ENCODE measurements at regions not wholly inside any gene's neighbourhood (a gene's known extent, or its start where the extent isn't known, plus 50 kb on each side); places are given as distances from the start of the nearest gene placed in this dataset.

DNA sequence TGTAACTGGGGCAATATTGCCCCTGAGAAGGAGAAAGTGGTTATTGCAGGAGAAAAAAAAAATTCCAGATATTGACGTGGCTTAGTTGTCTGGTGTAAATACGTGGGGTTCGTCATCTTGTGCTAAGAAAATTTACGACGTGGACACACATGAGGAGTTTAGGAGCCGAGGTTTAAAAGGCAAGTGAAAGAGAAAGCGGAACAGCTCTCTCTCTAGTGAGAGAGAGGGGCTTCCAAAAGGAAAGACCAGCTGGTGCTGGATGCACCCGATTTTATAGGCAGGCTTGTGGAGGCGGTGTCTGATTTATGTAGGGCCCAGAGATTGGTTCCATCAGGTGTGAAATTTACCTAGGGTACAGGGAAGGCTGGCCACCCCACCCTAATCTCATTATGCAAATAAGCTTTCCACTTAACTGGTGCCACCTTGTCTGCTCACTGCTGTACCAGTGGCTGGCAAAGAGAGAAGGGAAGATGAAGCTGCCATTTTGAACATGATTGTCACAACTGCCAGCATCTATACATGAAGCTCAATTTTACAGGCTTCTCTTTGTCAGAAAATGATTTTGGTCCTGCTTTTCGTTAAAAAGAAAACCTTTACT lies 845.1 kb downstream of the DACH1 start:
- DNase-seq: no peak
- 66 to 70% (median 69%) methylated on average over 10 of the region's 10 CpGs for WGBS, 3 donors
- no peak overlapping the region for H3K4me3 ChIP-seq
- H3K36me3 ChIP-seq: no peaks in the 10 kb centered on the region
- no peak overlapping the region for H3K27ac ChIP-seq
- H3K27me3 ChIP-seq: no peaks in the 10 kb centered on the region
- no peaks in the 10 kb centered on the region for H3K4me1 ChIP-seq (ENCODE audit: insufficient read depth)
- TF ChIP-seq, protein P1, sequence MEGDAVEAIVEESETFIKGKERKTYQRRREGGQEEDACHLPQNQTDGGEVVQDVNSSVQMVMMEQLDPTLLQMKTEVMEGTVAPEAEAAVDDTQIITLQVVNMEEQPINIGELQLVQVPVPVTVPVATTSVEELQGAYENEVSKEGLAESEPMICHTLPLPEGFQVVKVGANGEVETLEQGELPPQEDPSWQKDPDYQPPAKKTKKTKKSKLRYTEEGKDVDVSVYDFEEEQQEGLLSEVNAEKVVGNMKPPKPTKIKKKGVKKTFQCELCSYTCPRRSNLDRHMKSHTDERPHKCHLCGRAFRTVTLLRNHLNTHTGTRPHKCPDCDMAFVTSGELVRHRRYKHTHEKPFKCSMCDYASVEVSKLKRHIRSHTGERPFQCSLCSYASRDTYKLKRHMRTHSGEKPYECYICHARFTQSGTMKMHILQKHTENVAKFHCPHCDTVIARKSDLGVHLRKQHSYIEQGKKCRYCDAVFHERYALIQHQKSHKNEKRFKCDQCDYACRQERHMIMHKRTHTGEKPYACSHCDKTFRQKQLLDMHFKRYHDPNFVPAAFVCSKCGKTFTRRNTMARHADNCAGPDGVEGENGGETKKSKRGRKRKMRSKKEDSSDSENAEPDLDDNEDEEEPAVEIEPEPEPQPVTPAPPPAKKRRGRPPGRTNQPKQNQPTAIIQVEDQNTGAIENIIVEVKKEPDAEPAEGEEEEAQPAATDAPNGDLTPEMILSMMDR (IDR thresholded peaks at IDR 0.05): no peak
- TF ChIP-seq EP300 (IDR thresholded peaks at IDR 0.05) (no peak), POLR2A (IDR thresholded peaks at IDR 0.05) (no peak)
- intact Hi-C loops (cut with DNase I): no loop called here
- no peaks in the 10 kb centered on the region for H3K9me3 ChIP-seq

DNA sequence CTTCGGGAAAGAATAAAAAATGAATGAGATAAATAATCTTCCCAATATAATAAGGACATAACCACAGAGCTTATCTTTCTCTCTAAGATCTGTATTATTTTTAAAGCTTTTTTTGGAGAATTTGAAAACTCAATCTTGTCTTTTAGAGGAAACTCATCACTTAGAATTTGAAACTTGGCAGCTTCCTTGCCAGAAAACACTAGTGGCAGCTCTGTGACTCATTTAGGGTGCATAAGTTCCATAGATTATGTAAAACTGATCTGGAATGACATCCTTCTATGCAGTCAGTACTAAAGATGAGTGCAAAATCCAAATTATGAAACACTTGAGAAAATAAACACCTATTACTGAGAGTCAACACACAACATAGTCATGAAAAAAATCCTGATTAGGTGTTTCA lies 848.0 kb downstream of the DACH1 start:
- H3K4me1 ChIP-seq (ENCODE audit: insufficient read depth): no peaks in the 10 kb centered on the region
- H3K27ac ChIP-seq: no peak overlapping the region
- H3K9me3 ChIP-seq: no peaks in the 10 kb centered on the region
- no peak for DNase-seq
- no peaks in the 10 kb centered on the region for H3K36me3 ChIP-seq
- no peak for TF ChIP-seq POLR2A (IDR thresholded peaks at IDR 0.05)
- TF ChIP-seq, protein P1 (IDR thresholded peaks at IDR 0.05): no peak
- no peak for TF ChIP-seq EP300 (IDR thresholded peaks at IDR 0.05)
- no peaks in the 10 kb centered on the region for H3K27me3 ChIP-seq
- intact Hi-C loops (cut with DNase I): no loop called here
- H3K4me3 ChIP-seq: no peak overlapping the region
- 11 to 28% (median 18%) methylated on average over 1 of the region's 1 CpG for WGBS, 3 donors

DNA sequence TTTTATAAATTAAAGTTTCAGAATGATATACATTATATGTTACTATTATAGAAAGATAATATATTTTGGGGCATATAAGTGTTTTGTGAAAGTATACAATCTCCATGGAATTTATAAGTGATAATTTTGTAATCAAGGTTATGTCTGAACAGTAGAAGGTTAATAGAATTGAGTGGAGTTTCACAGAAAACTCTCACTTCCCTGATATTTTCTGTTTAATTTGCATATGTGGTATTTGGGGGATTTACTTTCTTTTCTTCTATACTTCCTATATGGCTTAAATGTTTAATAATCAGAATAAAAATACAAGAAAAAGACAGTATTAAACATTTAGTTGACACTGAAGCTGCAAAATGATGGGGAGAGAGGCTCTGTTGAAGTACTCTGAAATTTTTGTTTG lies 848.5 kb downstream of the DACH1 start:
- no peak for DNase-seq
- Histone ChIP-seq H3K27ac (no peak overlapping the region), H3K4me3 (no peak overlapping the region), H3K36me3 (no peaks in the 10 kb centered on the region), H3K9me3 (no peaks in the 10 kb centered on the region), H3K27me3 (peaks cover 2% of the 10 kb centered on the region), H3K4me1 (ENCODE audit: insufficient read depth) (no peaks in the 10 kb centered on the region)
- intact Hi-C loops (cut with DNase I): no loop called here
- TF ChIP-seq, protein P1 (IDR thresholded peaks at IDR 0.05): no peak
- TF ChIP-seq EP300 (IDR thresholded peaks at IDR 0.05) (no peak), POLR2A (IDR thresholded peaks at IDR 0.05) (no peak)

DNA sequence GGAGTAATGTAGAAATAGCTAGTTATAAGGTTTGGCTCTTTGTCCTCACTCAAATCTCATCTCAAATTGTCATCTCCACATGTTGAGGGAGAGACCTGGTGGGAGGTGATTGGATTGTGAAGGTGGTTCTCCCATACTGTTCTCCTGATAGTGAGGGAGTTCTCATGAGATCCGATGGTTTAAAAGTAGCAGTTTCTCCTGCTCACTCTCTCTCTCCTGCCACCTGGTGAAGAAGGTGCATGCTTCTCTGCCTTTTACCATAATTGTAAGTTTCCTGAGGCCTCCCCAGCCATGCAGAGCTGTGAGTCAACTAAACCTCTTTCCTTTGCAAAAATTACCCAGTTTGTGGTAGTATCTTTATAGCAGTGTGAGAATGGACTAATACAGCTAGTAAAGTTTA lies 849.4 kb downstream of the DACH1 start:
- Histone ChIP-seq H3K4me3 (no peak overlapping the region), H3K27ac (no peak overlapping the region), H3K4me1 (ENCODE audit: insufficient read depth) (no peaks in the 10 kb centered on the region), H3K27me3 (peaks cover 2% of the 10 kb centered on the region), H3K36me3 (no peaks in the 10 kb centered on the region), H3K9me3 (no peaks in the 10 kb centered on the region)
- 54 to 68% (median 60%) methylated on average over 1 of the region's 1 CpG for WGBS, 3 donors
- TF ChIP-seq, protein P1 (IDR thresholded peaks at IDR 0.05): no peak
- TF ChIP-seq POLR2A (IDR thresholded peaks at IDR 0.05) (no peak), EP300 (IDR thresholded peaks at IDR 0.05) (no peak)
- intact Hi-C loops (cut with DNase I): no loop called here
- DNase-seq: no peak

All from ovary (tissue), 7 donors.